ENCODE measurements at regions not wholly inside any gene's neighbourhood (a gene's known extent, or its start where the extent isn't known, plus 50 kb on each side); places are given as distances from the start of the nearest gene placed in this dataset.
"Not testable (repeated sequence)": the region's sequence is repeated elsewhere in the genome, so short reads cannot be mapped to it uniquely, and the experiment has no call there.

- no peaks in the 10 kb centered on the region for H3K9me3 Mint-ChIP-seq (ENCODE audit: low read depth)
- peaks cover 7% of the 10 kb centered on the region for H3K36me3 Mint-ChIP-seq
- H3K27ac Mint-ChIP-seq: no peak overlapping the region
- H3K27me3 Mint-ChIP-seq: peaks cover 15% of the 10 kb centered on the region
- H3K4me1 Mint-ChIP-seq (ENCODE audit: low read depth): peaks cover 15% of the 10 kb centered on the region
- H3K4me3 Mint-ChIP-seq: no peak overlapping the region
These were observed 125.6 kb downstream of the KLF6 start for GRCh38 chr10:3659203-3659917.

GRCh38 chr10:3658766-3659165 lies 126.2 kb downstream of the KLF6 start:
- Mint-ChIP-seq H3K27me3 (peaks cover 15% of the 10 kb centered on the region), H3K4me1 (ENCODE audit: low read depth) (peaks cover 15% of the 10 kb centered on the region), H3K36me3 (peaks cover 7% of the 10 kb centered on the region), H3K4me3 (no peak overlapping the region), H3K27ac (no peak overlapping the region), H3K9me3 (ENCODE audit: low read depth) (no peaks in the 10 kb centered on the region)

- Mint-ChIP-seq H3K4me3 (no peak overlapping the region), H3K9me3 (ENCODE audit: low read depth) (no peaks in the 10 kb centered on the region), H3K27me3 (peaks cover 17% of the 10 kb centered on the region), H3K4me1 (ENCODE audit: low read depth) (peaks cover 22% of the 10 kb centered on the region), H3K36me3 (peaks cover 7% of the 10 kb centered on the region), H3K27ac (no peak overlapping the region)
These were observed 128.8 kb downstream of the KLF6 start for GRCh38 chr10:3656214-3656613.

DNA sequence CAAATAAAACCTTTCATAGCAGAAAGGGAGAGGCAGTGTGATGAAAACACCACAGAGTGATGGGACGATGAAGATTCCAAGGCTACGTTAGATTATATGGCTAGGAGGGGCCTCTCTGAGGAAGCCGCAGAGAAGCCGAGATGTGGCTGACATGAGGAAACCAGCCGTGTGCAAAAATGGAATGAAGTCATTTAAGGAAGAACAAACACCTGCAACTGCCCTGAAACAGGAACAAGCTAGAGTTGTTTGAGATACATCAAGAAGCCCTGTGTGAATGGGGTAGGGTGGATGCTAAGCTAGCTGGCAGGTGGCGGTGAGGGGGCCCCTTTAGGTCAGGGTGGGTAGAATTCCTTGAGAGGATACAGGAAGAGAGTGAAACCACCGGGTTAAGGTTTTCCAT lies 129.5 kb downstream of the KLF6 start:
- Mint-ChIP-seq H3K27ac (no peak overlapping the region), H3K4me3 (no peak overlapping the region), H3K9me3 (ENCODE audit: low read depth) (no peaks in the 10 kb centered on the region), H3K27me3 (peaks cover 17% of the 10 kb centered on the region), H3K4me1 (ENCODE audit: low read depth) (peaks cover 22% of the 10 kb centered on the region), H3K36me3 (peaks cover 7% of the 10 kb centered on the region)

DNA sequence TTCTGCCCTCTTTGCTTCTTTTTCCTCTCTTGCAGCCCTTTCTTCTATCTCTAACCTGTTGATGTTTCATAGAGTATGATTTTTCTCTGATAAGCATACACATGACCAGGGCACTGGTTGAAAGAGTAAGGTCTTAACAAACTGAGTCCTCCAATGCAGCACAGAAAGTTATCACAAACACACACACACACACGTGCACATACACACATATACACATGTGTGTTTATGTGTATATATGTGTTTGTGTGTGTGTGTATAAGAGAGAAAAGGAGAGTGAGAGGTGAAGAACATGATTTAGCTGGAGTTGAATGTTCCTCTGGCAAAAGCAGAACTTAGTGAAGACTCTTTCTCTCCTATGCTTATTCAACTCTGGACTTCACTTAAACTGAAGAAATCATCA lies 130.0 kb downstream of the KLF6 start:
- Mint-ChIP-seq H3K9me3 (ENCODE audit: low read depth) (no peaks in the 10 kb centered on the region), H3K27ac (no peak overlapping the region), H3K4me3 (no peak overlapping the region), H3K36me3 (peaks cover 7% of the 10 kb centered on the region), H3K4me1 (ENCODE audit: low read depth) (peaks cover 22% of the 10 kb centered on the region), H3K27me3 (peaks cover 17% of the 10 kb centered on the region)

DNA sequence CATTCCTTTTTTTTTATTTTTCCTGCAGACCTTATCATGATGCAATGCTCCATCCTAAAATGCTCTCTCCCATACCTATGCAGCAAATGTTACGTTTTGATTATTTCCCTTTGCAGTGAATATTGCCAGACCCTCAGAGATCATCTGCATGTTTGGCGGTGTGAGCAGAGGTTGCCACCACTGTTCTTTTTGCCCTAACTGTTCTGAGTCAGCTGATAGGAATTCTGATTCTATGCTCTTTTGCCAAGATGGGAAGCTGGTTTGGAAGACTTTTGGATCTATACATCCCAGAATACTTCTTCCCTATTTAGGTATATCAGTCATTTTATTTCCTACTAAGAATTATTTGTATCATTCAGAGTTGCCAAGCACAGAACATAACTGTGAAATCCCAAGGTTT lies 130.5 kb downstream of the KLF6 start:
- peaks cover 22% of the 10 kb centered on the region for H3K4me1 Mint-ChIP-seq (ENCODE audit: low read depth)
- H3K36me3 Mint-ChIP-seq: peaks cover 7% of the 10 kb centered on the region
- peaks cover 17% of the 10 kb centered on the region for H3K27me3 Mint-ChIP-seq
- H3K27ac Mint-ChIP-seq: no peak overlapping the region
- no peak overlapping the region for H3K4me3 Mint-ChIP-seq
- no peaks in the 10 kb centered on the region for H3K9me3 Mint-ChIP-seq (ENCODE audit: low read depth)

- H3K4me3 Mint-ChIP-seq; H3K36me3 Mint-ChIP-seq; H3K27ac Mint-ChIP-seq; H3K9me3 Mint-ChIP-seq (ENCODE audit: low read depth): not testable (repeated sequence)
- peaks cover 17% of the 10 kb centered on the region for H3K27me3 Mint-ChIP-seq
- peaks cover 22% of the 10 kb centered on the region for H3K4me1 Mint-ChIP-seq (ENCODE audit: low read depth)
These were observed 131.7 kb downstream of the KLF6 start for GRCh38 chr10:3653303-3653702.

- H3K36me3 Mint-ChIP-seq: peaks cover 7% of the 10 kb centered on the region
- H3K4me3 Mint-ChIP-seq: peak overlapping the region; percentile 58
- H3K9me3 Mint-ChIP-seq (ENCODE audit: low read depth): no peaks in the 10 kb centered on the region
- peaks cover 22% of the 10 kb centered on the region for H3K4me1 Mint-ChIP-seq (ENCODE audit: low read depth)
- peaks cover 17% of the 10 kb centered on the region for H3K27me3 Mint-ChIP-seq
- H3K27ac Mint-ChIP-seq: no peak overlapping the region
These were observed 132.1 kb downstream of the KLF6 start for GRCh38 chr10:3652886-3653285.

DNA sequence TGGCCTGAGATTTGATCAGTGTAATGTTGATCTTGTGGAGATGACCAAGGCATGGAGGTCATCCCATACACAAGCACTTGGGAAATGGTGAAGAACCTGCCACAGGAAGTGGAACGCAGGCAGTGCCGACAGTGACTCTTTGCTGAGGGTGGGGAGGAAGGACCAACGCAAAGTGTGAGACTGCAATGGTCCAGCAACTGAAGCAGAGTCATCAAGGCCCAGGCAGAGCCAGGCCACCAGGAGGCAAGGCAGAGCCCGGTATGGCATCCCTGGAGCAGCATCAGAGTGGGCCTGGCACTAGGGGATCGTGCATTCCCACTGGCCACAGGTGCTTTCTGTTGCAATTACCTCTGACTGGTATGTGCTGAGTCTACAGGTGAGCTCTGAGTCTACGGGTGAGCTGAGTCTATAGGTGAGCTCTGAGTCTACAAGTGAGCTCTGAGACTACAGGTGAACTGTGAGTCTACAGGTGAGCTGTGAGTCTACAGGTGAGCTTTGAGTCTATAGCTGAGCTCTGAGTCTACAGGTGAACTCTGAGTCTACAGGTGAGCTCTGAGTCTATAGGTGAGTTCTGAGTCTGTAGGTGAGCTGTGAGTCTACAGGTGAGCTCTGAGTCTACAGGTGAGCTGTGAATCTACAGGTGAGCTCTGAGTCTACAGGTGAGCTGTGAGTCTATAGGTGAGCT lies 132.9 kb downstream of the KLF6 start:
- Mint-ChIP-seq H3K27me3 (peaks cover 17% of the 10 kb centered on the region), H3K4me3 (no peak overlapping the region), H3K9me3 (ENCODE audit: low read depth) (no peaks in the 10 kb centered on the region), H3K27ac (no peak overlapping the region), H3K4me1 (ENCODE audit: low read depth) (peaks cover 22% of the 10 kb centered on the region), H3K36me3 (peaks cover 5% of the 10 kb centered on the region)

DNA sequence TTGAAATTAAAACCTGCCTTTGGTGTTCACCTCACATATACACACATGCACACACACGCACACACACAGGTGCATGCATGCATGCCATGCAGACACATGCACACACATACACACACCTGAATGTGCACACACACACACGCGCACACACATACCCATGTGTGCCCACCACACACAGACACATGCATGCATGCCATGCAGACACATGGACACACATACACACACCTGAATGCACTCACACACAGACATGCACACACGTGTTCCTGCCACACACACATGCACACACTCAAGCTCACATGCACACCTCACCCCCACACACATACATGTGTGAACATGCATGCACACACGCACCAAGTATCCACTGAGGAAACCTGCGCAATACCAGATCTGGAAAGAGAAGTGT lies 136.4 kb downstream of the KLF6 start:
- Mint-ChIP-seq H3K4me3 (no peak overlapping the region), H3K27ac (no peak overlapping the region), H3K9me3 (ENCODE audit: low read depth) (no peaks in the 10 kb centered on the region), H3K27me3 (peaks cover 2% of the 10 kb centered on the region), H3K36me3 (no peaks in the 10 kb centered on the region), H3K4me1 (ENCODE audit: low read depth) (peaks cover 7% of the 10 kb centered on the region)

DNA sequence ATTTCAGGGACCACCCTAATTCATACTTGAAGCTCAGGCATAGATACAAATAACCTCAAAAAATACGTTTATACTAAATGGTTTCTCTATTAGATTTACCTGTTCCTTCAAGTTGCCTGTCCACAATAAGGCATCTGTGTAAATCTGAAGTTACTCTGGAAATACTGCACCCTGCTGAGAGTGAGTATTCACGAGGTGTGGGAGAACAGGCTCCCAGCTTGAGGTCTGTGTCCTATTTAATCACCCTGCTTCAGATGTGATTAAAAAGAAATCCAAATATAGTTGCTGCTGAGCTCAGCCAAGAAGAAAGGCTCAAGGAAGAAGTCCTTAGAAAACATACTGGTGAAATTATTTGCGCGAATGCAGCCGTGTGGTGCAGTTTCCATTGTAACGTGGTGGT lies 136.8 kb downstream of the KLF6 start:
- peaks cover 2% of the 10 kb centered on the region for H3K27me3 Mint-ChIP-seq
- no peaks in the 10 kb centered on the region for H3K36me3 Mint-ChIP-seq
- no peak overlapping the region for H3K27ac Mint-ChIP-seq

DNA sequence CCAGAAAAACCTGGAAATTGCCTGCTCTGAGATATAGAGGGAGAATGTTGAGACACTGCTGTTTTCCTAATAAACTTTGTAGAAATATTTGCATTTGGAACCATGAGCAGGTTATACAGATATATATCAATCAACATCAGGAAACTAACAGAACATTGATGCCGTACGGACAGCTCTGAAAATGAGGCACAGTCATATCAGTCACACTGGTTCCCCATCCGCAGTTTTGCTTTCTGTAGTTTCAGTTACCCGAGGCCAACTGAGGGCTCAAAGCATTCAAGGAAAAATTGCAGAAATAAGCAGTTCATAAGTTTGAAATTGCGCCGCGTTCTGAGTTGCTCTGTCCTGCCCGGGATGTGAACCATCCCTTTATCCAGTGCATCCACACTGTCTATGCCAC lies 137.9 kb downstream of the KLF6 start:
- Mint-ChIP-seq H3K27me3 (peaks cover 2% of the 10 kb centered on the region), H3K36me3 (no peaks in the 10 kb centered on the region), H3K27ac (no peak overlapping the region), H3K9me3 (ENCODE audit: low read depth) (no peaks in the 10 kb centered on the region), H3K4me3 (no peak overlapping the region), H3K4me1 (ENCODE audit: low read depth) (no peaks in the 10 kb centered on the region)

More for the DNA sequence above, 136.8 kb downstream of the KLF6 start:
- H3K9me3 Mint-ChIP-seq (ENCODE audit: low read depth): no peaks in the 10 kb centered on the region
- H3K4me3 Mint-ChIP-seq: no peak overlapping the region
- H3K4me1 Mint-ChIP-seq (ENCODE audit: low read depth): peaks cover 5% of the 10 kb centered on the region

DNA sequence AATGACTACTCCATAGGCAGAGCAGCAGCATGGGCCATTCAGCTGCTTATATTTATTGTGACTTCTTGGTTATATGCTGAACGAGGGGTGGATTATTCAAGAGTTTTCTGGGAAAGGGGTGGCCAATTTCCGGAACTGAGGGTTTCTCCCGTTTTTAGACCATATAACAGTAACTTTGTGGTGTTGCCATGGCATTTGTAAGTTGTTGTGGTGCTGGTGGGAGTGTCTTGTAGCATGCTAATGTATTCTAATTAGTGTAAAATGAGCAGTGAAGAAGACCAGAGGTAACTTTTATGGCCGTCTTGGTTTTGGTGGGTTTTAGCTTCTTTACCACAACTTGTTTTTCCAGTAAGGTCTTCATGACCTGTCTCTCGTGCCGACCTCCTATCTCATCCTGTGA lies 139.6 kb downstream of the KLF6 start:
- Mint-ChIP-seq H3K4me1 (ENCODE audit: low read depth) (no peaks in the 10 kb centered on the region), H3K27me3 (no peaks in the 10 kb centered on the region), H3K4me3 (no peak overlapping the region), H3K36me3 (no peaks in the 10 kb centered on the region), H3K9me3 (ENCODE audit: low read depth) (no peaks in the 10 kb centered on the region), H3K27ac (no peak overlapping the region)

DNA sequence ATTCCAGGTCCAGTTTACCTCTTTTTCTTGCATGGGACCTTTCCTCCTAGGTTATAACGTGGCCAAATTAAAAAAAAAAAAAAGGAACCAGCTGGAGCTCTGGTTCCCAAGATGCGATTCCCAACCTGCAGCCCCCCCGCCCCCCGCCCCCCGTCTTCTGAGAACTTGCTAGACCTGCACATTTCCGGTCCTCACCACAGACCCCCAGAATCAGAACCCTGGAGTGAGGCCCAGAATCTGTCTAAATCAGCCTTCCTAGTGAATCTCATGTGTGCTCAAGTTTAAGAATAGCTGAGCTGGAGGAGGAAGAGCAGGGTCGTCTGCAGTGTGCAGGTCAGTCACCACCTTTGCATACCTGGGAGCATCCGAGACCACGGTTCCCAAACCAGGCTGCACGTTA lies 144.2 kb downstream of the KLF6 start:
- Mint-ChIP-seq H3K27me3 (no peaks in the 10 kb centered on the region), H3K27ac (no peak overlapping the region), H3K36me3 (no peaks in the 10 kb centered on the region), H3K4me1 (ENCODE audit: low read depth) (no peaks in the 10 kb centered on the region), H3K9me3 (ENCODE audit: low read depth) (no peaks in the 10 kb centered on the region), H3K4me3 (no peak overlapping the region)

GRCh38 chr10:3639546-3639945 lies 145.5 kb downstream of the KLF6 start:
- Mint-ChIP-seq H3K27ac (no peak overlapping the region), H3K36me3 (no peaks in the 10 kb centered on the region), H3K9me3 (ENCODE audit: low read depth) (no peaks in the 10 kb centered on the region), H3K4me3 (no peak overlapping the region), H3K4me1 (ENCODE audit: low read depth) (no peaks in the 10 kb centered on the region), H3K27me3 (peaks cover 2% of the 10 kb centered on the region)

Data from activated naive CD8-positive, alpha-beta T cell (primary cell).